Islet of Langerhans (tissue), 1 donor: ENCODE measurements at regions not wholly inside any gene's neighbourhood (a gene's known extent, or its start where the extent isn't known, plus 50 kb on each side); places are given as distances from the start of the nearest gene placed in this dataset.
"Not testable (repeated sequence)": the region's sequence is repeated elsewhere in the genome, so short reads cannot be mapped to it uniquely, and the experiment has no call there.

Source experiments
- FAIRE-seq: peaks from one replicate; lab custom pipeline; 2011; peaks lifted over from hg19 to GRCh38; lab: Jason Lieb, UNC

- no peak for FAIRE-seq
These were observed 2292.0 kb downstream of the TP53TG3F start for GRCh38 chr16:35751191-35751941.

DNA sequence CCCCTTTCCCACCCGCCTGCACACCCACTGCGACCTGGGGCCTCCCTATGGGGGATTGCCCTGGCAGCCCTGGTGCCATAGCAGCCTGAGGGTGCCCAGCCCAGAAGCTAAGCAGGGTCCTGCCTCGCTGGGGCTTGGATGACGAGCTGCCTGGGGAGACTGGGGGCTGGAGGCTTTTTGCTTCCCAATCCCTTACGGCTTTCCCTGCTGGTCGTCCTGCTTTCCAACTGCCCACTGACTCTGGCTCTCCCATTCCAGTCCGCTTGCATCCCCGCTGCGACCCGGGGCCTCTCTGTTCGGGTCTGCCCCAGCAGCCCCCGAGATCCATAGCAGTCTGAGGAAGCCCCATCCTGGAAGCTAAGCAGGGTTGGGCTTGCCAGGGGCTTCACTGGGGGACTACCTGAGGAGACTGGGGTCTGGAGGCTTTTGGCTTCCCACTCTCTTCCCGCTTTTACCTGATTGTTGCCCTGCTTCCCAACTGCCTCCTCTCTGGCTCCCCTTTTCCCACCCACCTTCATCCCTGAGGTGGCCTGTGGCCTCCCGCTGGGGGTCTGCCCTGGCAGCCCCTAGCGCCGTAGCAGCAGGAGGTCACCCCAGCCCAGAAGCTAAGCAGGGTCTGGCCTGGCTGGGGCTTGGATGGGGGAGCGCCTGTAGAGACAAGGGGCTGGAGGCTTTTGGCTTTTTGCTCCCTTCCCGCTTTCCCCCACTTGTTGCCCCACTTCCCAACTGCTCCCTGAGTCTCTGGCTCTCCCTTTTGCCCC lies 2292.8 kb downstream of the TP53TG3F start:
- FAIRE-seq: no peak

- no peak for FAIRE-seq
These were observed 2293.6 kb downstream of the TP53TG3F start for GRCh38 chr16:35752773-35753558.

GRCh38 chr16:35753559-35754390 lies 2294.4 kb downstream of the TP53TG3F start:
- no peak for FAIRE-seq

GRCh38 chr16:35754391-35755369 lies 2295.3 kb downstream of the TP53TG3F start:
- FAIRE-seq: no peak

DNA sequence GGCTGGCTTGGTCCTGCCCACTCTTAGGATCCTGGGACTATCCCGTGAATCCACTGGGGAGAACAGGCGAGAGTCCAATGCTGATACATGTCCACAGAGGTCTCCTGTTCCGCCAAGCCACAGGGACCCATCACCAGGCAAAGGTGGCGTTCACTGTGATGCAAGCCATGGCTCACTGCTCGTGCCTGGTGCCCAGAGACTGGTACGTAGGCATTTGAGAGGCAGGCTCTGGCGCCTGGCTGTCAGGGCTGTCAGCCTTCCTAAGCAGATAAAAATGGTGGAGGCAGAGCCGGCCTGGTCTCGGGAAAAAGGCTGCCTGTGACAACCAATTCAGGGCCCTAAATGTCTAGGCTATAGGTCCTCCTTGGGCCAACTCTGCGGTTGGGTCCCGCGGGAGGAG lies 2329.0 kb downstream of the TP53TG3F start:
- FAIRE-seq: no peak

- FAIRE-seq: no peak
These were observed 2333.3 kb downstream of the TP53TG3F start for GRCh38 chr16:35792516-35793285.

DNA sequence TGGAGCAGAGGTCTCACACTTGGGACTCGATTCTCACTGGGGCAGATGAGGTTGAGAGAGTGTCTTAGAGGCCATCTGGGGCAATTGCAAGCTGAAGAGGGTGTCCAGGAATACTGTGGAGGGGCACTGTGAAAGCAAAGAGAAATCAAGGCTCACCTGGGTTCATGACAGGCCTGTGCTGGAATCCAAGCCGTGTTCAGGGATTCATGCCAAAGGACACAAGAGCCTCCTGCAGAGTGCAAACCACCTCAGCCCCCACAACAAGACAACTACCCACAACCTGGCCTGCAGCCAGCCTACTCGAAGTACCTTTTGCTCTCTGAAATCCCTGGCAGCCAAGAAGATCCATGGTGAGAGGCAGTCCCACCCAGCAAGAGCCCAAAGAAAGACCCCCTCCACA lies 2334.2 kb downstream of the TP53TG3F start:
- FAIRE-seq: no peak

GRCh38 chr16:35794896-35795295 lies 2335.5 kb downstream of the TP53TG3F start:
- FAIRE-seq: no peak

DNA sequence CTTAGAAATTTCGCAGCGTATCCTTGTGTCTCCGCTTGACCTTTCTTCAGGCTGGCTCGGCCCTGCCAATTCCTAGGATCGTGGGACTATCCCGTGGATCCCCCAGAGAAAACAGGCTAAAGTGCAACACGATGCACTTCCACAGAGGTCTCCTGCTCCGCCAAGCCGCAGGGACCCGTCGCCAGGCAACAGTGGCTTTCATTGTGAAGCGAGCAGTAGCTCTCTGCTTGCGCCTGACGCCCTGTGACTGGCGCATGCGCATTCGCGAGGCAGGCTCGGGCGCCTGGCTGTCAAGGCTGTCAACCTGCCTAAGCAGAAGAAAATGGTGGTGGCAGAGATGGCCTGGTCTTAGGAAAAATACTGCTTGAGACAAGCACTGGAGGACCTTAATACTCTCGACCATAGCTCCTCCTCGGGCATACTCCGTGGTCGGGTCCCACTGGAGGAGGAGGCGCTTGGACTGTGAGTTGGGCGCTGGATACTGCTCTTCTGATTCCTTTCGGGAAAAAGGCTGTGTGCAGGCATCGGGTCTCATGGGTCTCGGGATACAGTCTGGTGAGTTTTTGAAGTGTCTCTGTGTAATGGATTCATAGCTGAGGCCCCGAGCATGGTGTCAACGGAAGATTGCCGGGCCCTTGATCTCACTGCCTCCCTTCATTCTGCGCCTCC lies 2336.1 kb downstream of the TP53TG3F start:
- FAIRE-seq: no peak

DNA sequence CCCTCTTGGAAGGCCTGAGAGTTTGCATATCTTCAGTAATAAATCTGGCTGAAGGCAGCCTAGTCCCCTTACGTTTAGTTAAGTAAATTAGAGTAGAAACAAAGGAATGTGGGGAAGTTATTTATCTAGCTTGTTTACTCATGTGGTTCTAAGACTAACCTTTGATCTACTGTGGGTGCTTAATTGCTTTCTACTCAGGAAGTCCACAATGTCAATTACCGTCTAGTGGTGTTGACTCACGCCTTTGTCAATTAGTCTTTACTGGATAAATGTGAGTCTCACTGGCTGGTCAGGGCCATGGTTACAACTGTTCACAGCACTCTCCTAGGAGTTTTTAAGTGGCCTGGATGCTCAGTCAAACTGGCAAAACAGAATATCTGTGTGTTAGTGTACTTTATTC lies 2338.4 kb downstream of the TP53TG3F start:
- no peak for FAIRE-seq

- no peak for FAIRE-seq
These were observed 2339.5 kb downstream of the TP53TG3F start for GRCh38 chr16:35798885-35799426.

GRCh38 chr16:35804465-35804864 lies 2345.1 kb downstream of the TP53TG3F start:
- not testable (repeated sequence) for FAIRE-seq

DNA sequence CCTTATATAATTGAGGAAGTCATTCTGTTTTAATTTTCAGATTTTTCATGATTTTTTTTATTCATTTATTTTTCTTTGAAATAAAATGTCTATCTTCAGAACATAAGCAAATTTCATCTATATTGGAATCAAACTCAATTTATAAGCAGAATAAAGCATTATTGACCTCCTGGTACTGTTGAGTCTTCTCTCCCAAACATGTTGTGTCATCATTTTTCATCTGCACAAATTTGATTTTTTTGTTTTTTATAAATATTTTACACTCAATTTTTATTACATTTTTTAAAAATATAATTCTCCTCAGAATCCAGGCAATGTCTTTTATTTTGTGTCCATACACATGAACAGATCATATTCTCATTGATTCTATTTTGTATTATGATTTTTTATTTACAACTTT lies 2363.9 kb downstream of the TP53TG3F start:
- FAIRE-seq: no peak

GRCh38 chr16:35841632-35842031 lies 2382.2 kb downstream of the TP53TG3F start:
- FAIRE-seq: no peak

DNA sequence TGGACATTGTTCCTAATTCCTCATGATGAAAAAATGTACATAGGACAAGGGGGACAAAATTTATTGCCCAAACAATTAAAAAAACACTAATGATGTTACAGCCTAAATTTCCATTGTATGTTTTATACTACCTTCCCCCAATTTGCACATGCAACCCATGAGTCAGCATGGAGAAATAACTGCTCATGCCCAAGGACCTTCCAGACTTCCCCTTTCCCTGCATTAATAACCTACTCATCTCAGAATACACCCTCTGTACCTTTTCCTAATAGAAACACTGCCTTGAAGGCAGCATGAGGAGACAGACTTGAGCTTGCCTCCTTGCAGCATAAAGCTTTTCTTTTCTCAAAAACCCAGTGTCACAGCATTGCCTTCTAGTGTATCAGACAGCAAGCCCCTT lies 2402.8 kb downstream of the TP53TG3F start:
- FAIRE-seq: no peak

DNA sequence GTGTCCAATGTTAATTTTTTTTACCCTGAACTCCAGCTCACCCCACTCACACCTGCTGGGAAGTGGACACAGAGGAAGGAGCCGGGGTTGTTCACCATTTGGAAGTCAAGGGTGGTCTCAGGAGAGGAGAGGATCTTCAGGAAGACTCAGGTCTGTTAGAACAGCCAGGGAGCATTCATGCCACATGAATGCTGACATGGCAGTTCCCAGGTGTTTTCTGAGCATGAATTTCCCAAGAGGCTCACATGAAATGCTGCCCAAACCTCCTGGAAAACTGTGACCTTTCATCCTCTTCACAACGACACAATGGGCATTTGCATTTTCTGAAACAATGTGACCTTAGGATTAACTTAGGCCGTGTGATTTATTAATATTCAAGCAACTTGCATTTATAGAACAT lies 2409.2 kb downstream of the TP53TG3F start:
- no peak for FAIRE-seq

- FAIRE-seq: no peak
These were observed 2414.1 kb downstream of the TP53TG3F start for GRCh38 chr16:35873472-35873871.

DNA sequence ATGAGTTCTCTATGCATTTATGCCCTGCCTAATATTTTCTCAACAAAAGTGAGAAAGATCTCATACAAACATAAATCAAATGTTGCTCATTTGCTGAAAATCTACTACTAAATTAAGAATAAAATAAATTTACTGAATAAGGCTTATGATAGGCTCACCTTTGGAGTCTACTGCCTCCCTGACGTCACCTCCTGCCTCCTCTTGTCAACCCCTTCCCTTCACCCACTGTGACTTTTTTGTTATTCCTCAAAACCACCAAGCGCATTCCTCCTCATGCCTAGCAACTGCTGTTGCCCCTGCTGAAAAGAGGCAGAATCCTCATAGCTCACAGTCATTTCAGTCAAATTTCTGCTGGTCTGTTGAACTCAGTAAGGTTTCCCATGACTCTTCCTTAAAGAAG lies 2422.2 kb downstream of the TP53TG3F start:
- no peak for FAIRE-seq
